Left kidney (tissue), 1 donor: ENCODE measurements at regions not wholly inside any gene's neighbourhood (a gene's known extent, or its start where the extent isn't known, plus 50 kb on each side); places are given as distances from the start of the nearest gene placed in this dataset.
"Not testable (repeated sequence)": the region's sequence is repeated elsewhere in the genome, so short reads cannot be mapped to it uniquely, and the experiment has no call there.

Experiments
- DNase-seq: peaks from one replicate; pipeline ENCODE4 v3.0.0-alpha.2; 2013

GRCh38 chr5:118468085-118468484 lies 520.3 kb downstream of the DTWD2 start:
- DNase-seq, result no peak

DNA sequence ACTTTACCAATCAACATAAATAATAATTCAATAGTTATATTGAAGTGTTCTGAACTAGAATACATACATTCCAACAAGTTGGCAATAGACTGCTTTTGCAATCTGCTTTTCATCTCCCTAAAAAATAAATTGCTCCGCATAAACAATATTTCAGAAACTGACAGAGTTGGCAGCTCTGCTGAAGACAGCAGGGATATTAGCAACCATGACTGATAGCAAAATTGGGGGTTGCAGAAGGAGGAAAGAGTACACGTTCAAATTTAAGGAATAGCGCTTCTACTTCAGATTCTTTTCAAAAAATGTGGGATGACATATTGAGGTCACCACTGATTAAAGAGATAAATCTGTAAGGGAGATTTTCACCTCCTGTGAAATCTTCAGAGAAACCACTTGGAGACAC lies 521.2 kb downstream of the DTWD2 start:
- no peak for DNase-seq

DNA sequence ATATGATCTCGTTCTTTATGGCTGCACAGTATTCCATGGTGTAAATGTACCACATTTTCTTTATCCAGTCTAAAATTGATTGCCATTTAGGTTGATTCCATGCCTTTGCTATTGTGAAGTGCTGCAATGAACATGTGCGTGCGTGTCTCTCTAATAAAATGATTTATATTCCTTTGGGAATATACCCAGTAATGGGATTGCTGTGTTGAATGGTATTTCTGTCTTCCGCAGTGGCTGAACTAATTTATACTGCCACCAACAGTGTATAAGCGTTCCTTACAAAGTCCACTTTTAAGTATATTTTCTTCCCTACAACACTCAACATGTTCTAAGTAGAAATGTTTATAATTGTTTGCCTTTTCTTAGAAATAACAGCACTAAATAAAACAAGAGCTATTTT lies 521.9 kb downstream of the DTWD2 start:
- DNase-seq, result no peak

GRCh38 chr5:118462276-118462675 lies 526.1 kb downstream of the DTWD2 start:
- DNase-seq, result not testable (repeated sequence)

DNA sequence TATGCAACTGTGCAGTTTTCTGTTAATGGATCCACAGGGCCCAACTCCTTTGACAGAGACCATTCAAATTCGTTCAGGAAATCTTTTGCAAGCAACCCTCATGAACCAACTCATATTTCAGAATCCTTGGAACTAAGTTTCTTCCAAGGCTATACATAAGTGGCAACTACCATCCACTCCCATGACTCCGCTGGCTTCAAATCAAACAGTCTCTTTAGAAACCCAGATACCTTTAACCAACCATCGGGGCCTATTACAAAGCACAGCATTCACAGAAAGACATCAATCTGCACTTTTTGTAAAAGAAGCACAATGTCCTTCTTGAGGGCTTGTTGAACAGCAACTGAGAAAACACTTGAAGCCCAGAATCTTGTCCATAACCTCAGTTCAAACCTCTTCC lies 526.9 kb downstream of the DTWD2 start:
- DNase-seq, result no peak

- DNase-seq, result no peak
Measured at GRCh38 chr5:118459490-118459889, 528.9 kb downstream of the DTWD2 start.

DNA sequence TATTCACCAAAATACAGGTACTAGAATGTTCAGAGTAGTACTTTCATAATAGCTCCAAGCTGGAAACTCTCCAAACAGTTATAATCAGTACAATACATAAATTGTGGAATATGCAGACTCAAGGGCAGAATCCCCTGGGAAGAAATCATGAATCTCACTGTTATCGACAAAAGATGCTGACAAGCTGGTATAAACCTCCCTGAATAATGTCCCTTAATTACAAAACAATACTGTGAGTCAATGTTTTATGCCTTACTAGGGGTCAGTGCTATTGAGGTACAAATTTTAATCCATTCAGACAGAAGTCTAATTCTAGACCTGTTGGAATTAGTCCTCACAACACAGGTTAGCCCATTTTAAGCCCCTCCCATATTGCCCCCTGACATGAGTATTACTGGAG lies 532.3 kb downstream of the DTWD2 start:
- DNase-seq, result no peak

DNA sequence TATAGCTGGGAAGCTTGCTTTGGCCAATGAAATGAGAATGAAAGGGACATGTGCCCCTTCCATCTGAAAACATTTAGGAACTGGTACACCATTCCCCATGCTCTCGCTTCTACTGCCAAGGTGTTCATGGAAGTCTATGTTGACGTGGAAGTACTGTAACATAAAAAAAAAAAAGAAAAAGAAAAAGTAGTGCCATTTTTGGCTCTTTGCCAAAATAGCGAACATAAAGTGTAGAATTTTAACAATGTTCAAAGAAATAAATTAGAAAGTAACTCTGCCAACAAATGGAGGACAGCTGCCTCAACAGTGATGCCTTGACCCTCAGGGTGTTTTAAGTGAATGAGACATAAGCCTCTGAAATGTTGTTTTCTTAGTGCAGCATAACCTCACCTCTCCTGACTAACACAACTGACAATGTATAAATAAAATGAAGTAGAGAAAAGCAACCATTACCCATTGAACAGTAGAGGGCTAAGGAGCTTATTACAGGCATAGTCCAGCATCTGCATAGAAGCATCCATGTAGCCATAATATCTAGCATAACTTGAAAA lies 536.6 kb downstream of the DTWD2 start:
- DNase-seq, result no peak

GRCh38 chr5:118450554-118451332 lies 537.6 kb downstream of the DTWD2 start:
- DNase-seq, result no peak

DNA sequence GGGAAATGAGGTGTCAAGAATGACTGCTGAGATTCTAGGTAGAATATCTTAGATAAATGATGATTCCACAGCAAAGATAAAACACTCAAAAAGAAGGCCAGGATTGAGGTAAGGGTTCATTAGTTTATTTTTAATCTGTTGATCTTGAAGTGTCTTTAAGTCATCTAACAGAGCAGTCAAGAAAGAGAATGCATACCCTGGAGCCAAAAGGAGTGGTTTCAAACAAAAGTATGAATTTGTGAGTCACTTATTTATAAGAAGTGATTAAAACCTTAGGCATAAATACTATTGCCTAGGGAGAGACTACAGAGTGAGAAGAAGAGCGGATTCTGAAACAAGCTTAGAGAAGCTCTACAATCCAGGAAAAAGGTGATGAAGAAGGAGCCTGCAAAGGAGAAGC lies 541.0 kb downstream of the DTWD2 start:
- no peak for DNase-seq

GRCh38 chr5:118441956-118442355 lies 546.4 kb downstream of the DTWD2 start:
- no peak for DNase-seq

GRCh38 chr5:118441034-118441433 lies 547.3 kb downstream of the DTWD2 start:
- no peak for DNase-seq

- DNase-seq, result no peak
Measured at GRCh38 chr5:118440496-118440895, 547.9 kb downstream of the DTWD2 start.

- DNase-seq, result no peak
Measured at GRCh38 chr5:118439831-118440230, 548.5 kb downstream of the DTWD2 start.

GRCh38 chr5:118435131-118435530 lies 553.2 kb downstream of the DTWD2 start:
- DNase-seq, result no peak

- DNase-seq, result no peak
Measured at GRCh38 chr5:118434522-118434921, 553.8 kb downstream of the DTWD2 start.

- no peak for DNase-seq
Measured at GRCh38 chr5:118430076-118430475, 558.3 kb downstream of the DTWD2 start.

DNA sequence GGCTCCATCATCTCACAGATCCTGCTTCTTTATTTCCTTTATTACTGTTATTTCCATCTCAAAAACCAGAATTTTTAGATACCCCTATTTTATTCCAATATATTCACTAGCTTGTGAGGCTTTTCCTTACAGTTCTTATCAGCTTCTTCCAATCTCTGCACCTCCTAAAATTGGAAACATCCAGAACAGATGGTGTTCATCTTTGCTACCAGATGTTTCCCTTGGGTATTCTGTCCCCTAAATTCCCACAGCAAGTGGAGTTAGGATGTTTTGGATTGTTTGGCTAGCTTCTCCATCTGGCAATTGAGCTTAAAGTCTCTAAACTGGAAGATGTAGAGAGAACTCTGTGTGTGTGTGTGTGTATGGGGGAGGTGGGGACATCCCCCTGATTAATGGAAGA lies 580.4 kb downstream of the DTWD2 start:
- DNase-seq, result no peak

DNA sequence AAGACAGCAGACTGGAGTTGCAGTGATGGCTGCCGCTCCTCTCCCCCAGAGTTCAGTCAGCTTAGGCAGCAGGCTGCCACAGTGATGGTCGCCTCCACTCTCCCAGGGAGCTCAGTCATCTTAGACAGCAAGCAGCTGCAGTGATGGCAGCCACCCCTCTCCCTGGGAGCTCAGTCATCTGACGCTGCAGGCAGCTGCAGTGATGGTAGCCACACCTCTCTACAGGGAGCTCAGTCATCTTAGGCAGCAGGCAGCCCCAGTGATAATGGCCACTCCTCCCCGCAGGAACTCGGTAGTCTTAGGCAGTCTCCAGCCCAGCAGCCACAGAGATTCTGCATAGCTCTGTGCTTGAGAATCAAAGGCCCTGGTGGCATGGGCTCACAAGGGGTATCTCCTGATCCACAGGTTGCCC lies 582.7 kb downstream of the DTWD2 start:
- DNase-seq, result no peak

- DNase-seq, result no peak
Measured at GRCh38 chr5:118397236-118397635, 591.1 kb downstream of the DTWD2 start.

DNA sequence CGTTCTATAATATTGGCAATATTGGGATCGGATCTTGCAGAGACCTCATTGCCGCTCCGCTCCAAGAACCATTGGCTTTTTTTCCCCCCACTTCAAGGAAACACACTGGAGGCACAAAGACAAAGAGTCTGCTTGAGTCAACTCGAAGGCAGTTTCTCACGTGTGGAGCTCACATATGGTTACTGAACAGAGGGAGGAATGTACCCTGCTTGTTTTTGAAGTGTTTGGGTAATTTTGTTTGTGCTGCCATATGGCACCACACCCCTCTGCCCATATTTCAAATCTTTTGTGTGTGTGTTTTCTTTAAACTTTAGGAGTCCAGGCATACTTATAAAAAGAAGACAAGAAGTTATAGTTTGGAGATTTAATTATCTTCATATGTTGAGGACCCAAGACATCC lies 595.9 kb downstream of the DTWD2 start:
- no peak for DNase-seq

- not testable (repeated sequence) for DNase-seq
Measured at GRCh38 chr5:118382931-118383330, 605.4 kb downstream of the DTWD2 start.

DNA sequence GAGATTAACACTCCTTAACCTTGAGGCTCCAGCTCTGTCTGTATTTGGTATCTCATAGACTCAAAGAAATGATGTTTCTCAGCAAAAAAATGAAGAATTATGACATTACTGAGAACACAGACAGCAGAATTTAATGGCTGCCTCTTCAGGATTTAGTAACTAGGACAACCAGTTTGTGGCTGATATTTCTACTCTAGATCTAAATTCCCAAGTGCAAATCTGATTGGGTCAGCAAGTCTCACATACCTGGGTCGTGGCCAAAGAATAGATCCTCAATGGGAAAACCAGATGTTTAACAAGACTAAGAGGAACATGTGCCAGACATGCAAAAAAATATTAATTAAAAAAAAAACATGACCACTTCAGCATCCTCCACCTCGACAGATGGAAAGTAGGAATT lies 608.9 kb downstream of the DTWD2 start:
- no peak for DNase-seq

DNA sequence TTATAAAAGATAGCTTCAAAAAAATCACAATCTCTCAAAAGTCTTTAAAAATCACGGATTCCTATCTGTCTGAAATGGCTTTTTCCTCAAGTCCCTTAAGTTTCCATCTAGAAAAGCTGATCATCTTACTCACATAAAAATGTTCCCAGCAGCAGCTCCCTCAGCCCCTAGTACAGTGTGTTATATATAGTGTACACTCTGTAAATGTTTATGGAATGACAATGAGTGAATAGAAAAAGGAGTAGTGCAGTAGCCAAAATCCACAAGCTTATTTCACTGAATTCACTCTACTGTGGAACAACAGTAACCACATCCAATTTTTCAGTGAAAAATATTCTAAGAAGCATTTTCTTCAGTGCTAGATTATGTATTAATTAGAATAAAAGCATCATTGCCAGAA lies 609.4 kb downstream of the DTWD2 start:
- DNase-seq, result no peak
